ENCODE measurements at regions not wholly inside any gene's neighbourhood (a gene's known extent, or its start where the extent isn't known, plus 50 kb on each side); places are given as distances from the start of the nearest gene placed in this dataset.

GRCh38 chr6:11429577-11429976, 108.0 kb upstream of the TMEM170B start:
- ChIA-PET CTCF (interaction anchor here (1.0 to 2.7 kb wide), 8 partner anchors 9 to 146 kb away, joined by 3 to 15 read pairs (median 6); no protein-coding TSS in a partner anchor), POLR2A (interaction anchor here (1.0 to 2.2 kb wide), 9 partner anchors 9 to 65 kb away, joined by 4 to 11 read pairs (median 6); no protein-coding TSS in a partner anchor), RAD21 (ENCODE audit: unreplicated experiment) (interaction anchor here (0.8 to 7.3 kb wide), 12 partner anchors 11 to 153 kb away, joined by 3 to 82 read pairs (median 8); no protein-coding TSS in a partner anchor), SMC1A (ENCODE audit: uncharacterized antibody, unreplicated experiment) (interaction anchor here (0.7 to 17.4 kb wide), 19 partner anchors 9 to 86 kb away, joined by 3 to 190 read pairs (median 8); no protein-coding TSS in a partner anchor)
- H3K79me2 ChIP-seq (ENCODE audit: control insufficient read depth, insufficient read depth, low read length), result no peaks in the 10 kb centered on the region
- no peak overlapping the region for H2AFZ ChIP-seq (ENCODE audit: control insufficient read depth, low read depth, low read length)
- H3K36me3 ChIP-seq (ENCODE audit: control insufficient read depth in 2 of 2, insufficient read depth in 2 of 2, low read length in 1 of 2), result no peaks in the 10 kb centered on the region
- DNase-seq (ENCODE audit: low read depth, low spot score) (no peak), ATAC-seq (peak; percentile 55), FAIRE-seq (no peak)
- H3K4me2 ChIP-seq (ENCODE audit: control insufficient read depth, insufficient read depth), result peak overlapping the region; percentile 68
- H4K20me1 ChIP-seq (ENCODE audit: control insufficient read depth, insufficient read depth), result no peaks in the 10 kb centered on the region
- WGBS (ENCODE audit: insufficient coverage, insufficient replicate concordance, low lambda C conversion rate, missing lambda C conversion rate), result 0% methylated on average over 2 of the region's 2 CpGs
- H3K27ac ChIP-seq (ENCODE audit: control insufficient read depth, insufficient read depth), result peak overlapping the region; percentile 51
- H3K9ac ChIP-seq (ENCODE audit: control insufficient read depth, insufficient read depth, low read length), result no peak overlapping the region
- intact Hi-C loops (cut with micrococcal nuclease; ENCODE audit: unreplicated experiment) (loop anchor here (1.0 to 2.0 kb wide), 4 partner anchors 30 to 67 kb away; no protein-coding TSS in a partner anchor), in situ Hi-C loops (cut with MboI) (no loop called here)
- no TSS peak for BruUV-seq (replicated peaks)
- H3K9me3 ChIP-seq (replicated peaks; ENCODE audit: control insufficient read depth, insufficient read depth, low read length), result no peaks in the 10 kb centered on the region; the same call in 2 of the 3 replicates
- H3K4me3 ChIP-seq, result no peak overlapping the region
- H3K4me1 ChIP-seq (ENCODE audit: control insufficient read depth, insufficient read depth, low read length), result peaks cover 33% of the 10 kb centered on the region
- H3K27me3 ChIP-seq (replicated peaks in 1 of 2; ENCODE audit: control insufficient read depth in 2 of 2, insufficient read depth in 2 of 2, low read length in 1 of 2), result no peaks in the 10 kb centered on the region
- TF ChIP-seq BCL11A (IDR thresholded peaks at IDR 0.05; ENCODE audit: low read depth, low read length) (no peak), SIX5 (IDR thresholded peaks at IDR 0.05; ENCODE audit: low read depth, low read length, severe bottlenecking) (no peak), ZNF217 (IDR thresholded peaks at IDR 0.05) (no peak), PAX5 (IDR thresholded peaks at IDR 0.05; ENCODE audit: borderline replicate concordance, low read depth, low read length) (no peak), POU2F2 (IDR thresholded peaks at IDR 0.05; ENCODE audit: borderline replicate concordance, low read depth, low read length) (no peak), CBFB (IDR thresholded peaks at IDR 0.05; ENCODE audit: low read depth) (no peak), CREM (IDR thresholded peaks at IDR 0.05; ENCODE audit: low read depth) (no peak), ESRRA (IDR thresholded peaks at IDR 0.05; ENCODE audit: low read length) (no peak), SMC3 (IDR thresholded peaks at IDR 0.05; ENCODE audit: borderline replicate concordance, low read length) (no peak), CBX5 (IDR thresholded peaks at IDR 0.05; ENCODE audit: low read depth) (no peak), TCF3 (IDR thresholded peaks at IDR 0.05; ENCODE audit: borderline replicate concordance, insufficient read depth, low read depth, low read length) (no peak), USF1 (IDR thresholded peaks at IDR 0.05; ENCODE audit: borderline replicate concordance, extremely low read length, insufficient read depth, low read depth, low read length) (no peak), RUNX3 (IDR thresholded peaks at IDR 0.05; ENCODE audit: low read length) (peak; percentile 38; the same call in 1 of the 2 replicates), NR2F1 (conservative IDR thresholded peaks at IDR 0.05) (no peak), RAD51 (IDR thresholded peaks at IDR 0.05) (peak; percentile 43), ATF3 (IDR thresholded peaks at IDR 0.05; ENCODE audit: borderline replicate concordance, extremely low read depth, low read depth, low read length) (no peak), GABPA (IDR thresholded peaks at IDR 0.05; ENCODE audit: low read depth) (0 out of 2 replicates have a peak, but pooled peaks have one; percentile 12), YY1 (IDR thresholded peaks at IDR 0.05; ENCODE audit: low read depth, low read length) (no peak), TCF7 (IDR thresholded peaks at IDR 0.05; ENCODE audit: borderline replicate concordance) (no peak), EZH2 (IDR thresholded peaks at IDR 0.05; ENCODE audit: borderline replicate concordance, control insufficient read depth, low read depth, low read length) (no peak), BCLAF1 (IDR thresholded peaks at IDR 0.05) (no peak)
- TF ChIP-seq, protein P1, sequence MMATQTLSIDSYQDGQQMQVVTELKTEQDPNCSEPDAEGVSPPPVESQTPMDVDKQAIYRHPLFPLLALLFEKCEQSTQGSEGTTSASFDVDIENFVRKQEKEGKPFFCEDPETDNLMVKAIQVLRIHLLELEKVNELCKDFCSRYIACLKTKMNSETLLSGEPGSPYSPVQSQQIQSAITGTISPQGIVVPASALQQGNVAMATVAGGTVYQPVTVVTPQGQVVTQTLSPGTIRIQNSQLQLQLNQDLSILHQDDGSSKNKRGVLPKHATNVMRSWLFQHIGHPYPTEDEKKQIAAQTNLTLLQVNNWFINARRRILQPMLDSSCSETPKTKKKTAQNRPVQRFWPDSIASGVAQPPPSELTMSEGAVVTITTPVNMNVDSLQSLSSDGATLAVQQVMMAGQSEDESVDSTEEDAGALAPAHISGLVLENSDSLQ (IDR thresholded peaks at IDR 0.05), result no peak

Data from GM12878 (cell line).